GM12878 (cell line): ENCODE measurements at regions not wholly inside any gene's neighbourhood (a gene's known extent, or its start where the extent isn't known, plus 50 kb on each side); places are given as distances from the start of the nearest gene placed in this dataset.

Experiments used
- CHD4 ChIP-seq: fragments of 200-600 bp; sonication (generic); IDR thresholded peaks from 2 replicates; pipeline ENCODE4 v1.6.1; 2016; ENCODE audit warnings: mild to moderate bottlenecking
- CTCF ChIP-seq, 3 experiments: IDR thresholded peaks in 2 of 3; conservative IDR thresholded peaks in 1 of 3; 2 replicates each; pipeline ENCODE4 v1.5.1; 2011; ENCODE audit warnings: low read depth in 3 of 3, low read length in 3 of 3, mild to moderate bottlenecking in 3 of 3, control low read depth in 2 of 3, moderate library complexity in 2 of 3, inconsistent platforms in 1 of 3, mixed read lengths in 1 of 3; ENCODE audit not compliant: control insufficient read depth in 2 of 3, insufficient read depth in 1 of 3; ENCODE audit errors: extremely low read depth in 1 of 3
- EZH2 ChIP-seq: IDR thresholded peaks from 2 replicates; pipeline ENCODE4 v1.6.1; 2012; ENCODE audit warnings: low read depth, mild to moderate bottlenecking, control low read depth, inconsistent platforms, low read length, borderline replicate concordance; ENCODE audit not compliant: control insufficient read depth
- POLR2A ChIP-seq: IDR thresholded peaks from 2 replicates; pipeline ENCODE4 v1.6.1; 2011; ENCODE audit warnings: low read depth, mild to moderate bottlenecking, low read length
- RAD21 ChIP-seq: IDR thresholded peaks from 2 replicates; pipeline ENCODE4 v1.6.1; 2011; ENCODE audit warnings: mild to moderate bottlenecking, low read depth, low read length, moderate library complexity; ENCODE audit not compliant: insufficient read depth
- YBX1 ChIP-seq: fragments of 450-650 bp; IDR thresholded peaks from 2 replicates; pipeline ENCODE4 v1.6.1; 2016; ENCODE audit warnings: antibody characterized with exemption

GRCh38 chr5:123951582-123951977, 439.6 kb downstream of the CSNK1G3 start:
- TF ChIP-seq RAD21 = no peak
- TF ChIP-seq EZH2 = no peak
- no peak for TF ChIP-seq YBX1
- no peak for TF ChIP-seq CTCF (IDR thresholded peaks at IDR 0.05 in 2 of 3, conservative IDR thresholded peaks at IDR 0.05 in 1 of 3; ENCODE audit: control insufficient read depth in 2 of 3, extremely low read depth in 1 of 3, insufficient read depth in 1 of 3, low read depth in 3 of 3, low read length in 3 of 3)
- no peak for TF ChIP-seq CHD4
- TF ChIP-seq POLR2A = no peak
